ENCODE measurements at regions not wholly inside any gene's neighbourhood (a gene's known extent, or its start where the extent isn't known, plus 50 kb on each side); places are given as distances from the start of the nearest gene placed in this dataset.

DNA sequence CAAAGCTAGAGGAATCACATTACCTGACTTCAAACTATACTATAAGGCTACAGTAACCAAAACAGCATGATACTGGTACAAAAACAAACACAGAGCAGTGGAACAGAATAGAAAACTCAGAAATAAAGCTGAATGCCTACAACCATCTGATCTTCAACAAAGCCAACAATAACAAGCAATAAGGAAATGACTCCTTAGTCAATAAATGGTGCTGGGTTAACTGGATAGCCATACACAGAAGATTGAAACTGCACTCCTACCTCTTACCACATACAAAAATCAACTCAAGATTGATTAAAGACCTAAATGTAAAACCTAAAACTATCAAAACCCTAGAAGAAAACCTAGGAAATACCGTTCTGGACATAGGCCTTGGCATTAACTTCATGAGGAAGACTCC lies 182.6 kb upstream of the CNOT2 start:
- H3K4me3 ChIP-seq (ENCODE audit: low read depth, low read length): no peak overlapping the region
- TF ChIP-seq, protein P1, sequence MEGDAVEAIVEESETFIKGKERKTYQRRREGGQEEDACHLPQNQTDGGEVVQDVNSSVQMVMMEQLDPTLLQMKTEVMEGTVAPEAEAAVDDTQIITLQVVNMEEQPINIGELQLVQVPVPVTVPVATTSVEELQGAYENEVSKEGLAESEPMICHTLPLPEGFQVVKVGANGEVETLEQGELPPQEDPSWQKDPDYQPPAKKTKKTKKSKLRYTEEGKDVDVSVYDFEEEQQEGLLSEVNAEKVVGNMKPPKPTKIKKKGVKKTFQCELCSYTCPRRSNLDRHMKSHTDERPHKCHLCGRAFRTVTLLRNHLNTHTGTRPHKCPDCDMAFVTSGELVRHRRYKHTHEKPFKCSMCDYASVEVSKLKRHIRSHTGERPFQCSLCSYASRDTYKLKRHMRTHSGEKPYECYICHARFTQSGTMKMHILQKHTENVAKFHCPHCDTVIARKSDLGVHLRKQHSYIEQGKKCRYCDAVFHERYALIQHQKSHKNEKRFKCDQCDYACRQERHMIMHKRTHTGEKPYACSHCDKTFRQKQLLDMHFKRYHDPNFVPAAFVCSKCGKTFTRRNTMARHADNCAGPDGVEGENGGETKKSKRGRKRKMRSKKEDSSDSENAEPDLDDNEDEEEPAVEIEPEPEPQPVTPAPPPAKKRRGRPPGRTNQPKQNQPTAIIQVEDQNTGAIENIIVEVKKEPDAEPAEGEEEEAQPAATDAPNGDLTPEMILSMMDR (IDR thresholded peaks at IDR 0.05; ENCODE audit: insufficient read depth, low read length, missing control alignments): no peak
- DNase-seq (ENCODE audit: low read depth, low spot score): no peak
- ChIA-PET POLR2A (no interaction called here), CTCF (no interaction called here)

DNA sequence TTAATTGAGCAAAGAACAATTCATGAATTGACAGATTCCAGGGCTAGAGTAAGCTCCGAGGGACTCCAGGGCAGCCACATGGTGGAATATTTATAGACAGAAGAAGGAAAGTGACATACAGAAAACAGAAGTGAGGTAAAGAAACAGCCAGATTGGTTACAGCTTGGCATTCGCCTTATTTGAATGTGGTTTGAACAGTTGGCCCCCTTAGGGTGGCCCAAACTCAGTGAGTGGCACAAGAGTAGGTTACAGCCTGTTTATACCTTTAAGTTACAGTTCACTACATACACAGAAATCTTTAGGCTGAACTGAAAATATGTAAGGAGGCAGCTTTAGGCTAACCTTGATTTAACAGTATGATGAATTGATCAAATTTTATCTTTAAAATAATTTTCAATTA lies 174.5 kb upstream of the CNOT2 start:
- no peak overlapping the region for H3K4me3 ChIP-seq (ENCODE audit: low read depth, low read length)
- TF ChIP-seq, protein P1 (IDR thresholded peaks at IDR 0.05; ENCODE audit: insufficient read depth, low read length, missing control alignments): no peak
- ChIA-PET POLR2A (no interaction called here), CTCF (no interaction called here)
- DNase-seq (ENCODE audit: low read depth, low spot score): no peak

DNA sequence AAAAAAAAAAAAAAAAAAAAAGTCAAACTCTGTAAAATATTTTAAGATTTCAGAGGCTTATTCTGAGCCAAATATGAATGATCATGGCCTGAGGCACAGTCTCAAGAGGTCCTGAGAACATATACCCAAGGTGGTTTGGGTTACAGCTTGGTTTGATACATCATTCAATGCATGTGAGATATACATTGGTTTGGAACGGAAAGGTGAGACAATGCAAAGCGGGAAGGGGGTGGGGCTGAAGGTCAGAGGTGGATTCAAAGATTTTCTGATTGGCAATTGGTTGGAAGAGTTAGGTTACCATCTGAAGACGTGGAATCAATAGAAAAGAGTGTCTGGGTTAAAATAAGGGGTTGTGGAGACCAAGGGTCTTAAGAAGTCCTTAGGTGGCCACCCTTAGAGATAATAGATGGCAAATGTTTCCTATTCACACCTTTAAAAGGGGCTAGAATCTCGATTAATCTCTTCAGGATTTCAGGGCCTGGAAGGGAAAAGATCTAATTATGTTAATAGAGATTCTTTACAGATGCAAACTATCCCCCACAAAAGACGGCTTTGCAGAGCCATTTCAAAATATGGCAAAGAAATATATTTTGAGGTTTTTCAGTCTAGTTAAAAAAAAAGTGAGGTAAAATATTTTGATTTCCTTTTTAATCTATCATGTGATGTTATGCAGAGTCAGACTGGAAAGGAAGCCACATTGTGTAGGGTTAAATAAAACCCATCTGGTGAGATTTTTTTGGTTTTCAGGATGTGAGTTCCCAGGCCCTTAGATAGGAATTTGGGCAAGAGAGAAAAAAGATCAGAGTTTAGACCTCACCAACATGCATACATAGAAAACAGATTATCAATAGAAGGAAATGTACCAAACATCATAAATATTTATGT lies 173.8 kb upstream of the CNOT2 start:
- no peak for DNase-seq (ENCODE audit: low read depth, low spot score)
- TF ChIP-seq, protein P1 (IDR thresholded peaks at IDR 0.05; ENCODE audit: insufficient read depth, low read length, missing control alignments): no peak
- H3K4me3 ChIP-seq (ENCODE audit: low read depth, low read length): no peak overlapping the region
- CTCF ChIA-PET: no interaction called here
- POLR2A ChIA-PET: interaction anchor here (0.7 kb wide), 1 partner anchor 82 kb away, joined by 3 read pairs; no protein-coding TSS in a partner anchor

DNA sequence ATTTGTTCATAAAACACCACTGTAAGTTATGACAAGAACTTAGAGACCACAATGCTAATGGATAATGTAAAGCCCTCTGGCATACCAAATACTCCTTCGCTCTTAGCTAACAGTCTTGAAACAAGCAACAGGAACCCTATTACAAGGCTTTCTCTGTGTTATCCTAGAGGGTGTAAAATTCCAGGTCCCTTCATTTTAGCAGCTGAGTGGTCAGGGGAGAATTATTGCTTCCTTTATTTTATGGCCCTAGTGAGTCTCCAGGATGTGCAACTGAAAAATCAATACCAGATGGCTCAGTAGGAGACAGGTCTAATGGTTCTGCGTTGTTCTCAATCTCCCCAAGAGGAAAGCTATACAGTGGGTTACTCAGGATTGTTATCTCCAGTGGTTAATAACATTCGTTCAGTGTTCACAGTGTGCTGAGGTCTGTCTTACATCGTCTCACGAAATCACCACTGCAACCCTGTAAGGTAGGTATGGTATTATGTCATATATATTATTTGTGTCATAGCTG lies 172.7 kb upstream of the CNOT2 start:
- ChIA-PET POLR2A (interaction anchor here (0.7 kb wide), 1 partner anchor 83 kb away, joined by 3 read pairs; no protein-coding TSS in a partner anchor), CTCF (no interaction called here)
- H3K4me3 ChIP-seq (ENCODE audit: low read depth, low read length): no peak overlapping the region
- DNase-seq (ENCODE audit: low read depth, low spot score): no peak
- TF ChIP-seq, protein P1 (IDR thresholded peaks at IDR 0.05; ENCODE audit: insufficient read depth, low read length, missing control alignments): no peak

DNA sequence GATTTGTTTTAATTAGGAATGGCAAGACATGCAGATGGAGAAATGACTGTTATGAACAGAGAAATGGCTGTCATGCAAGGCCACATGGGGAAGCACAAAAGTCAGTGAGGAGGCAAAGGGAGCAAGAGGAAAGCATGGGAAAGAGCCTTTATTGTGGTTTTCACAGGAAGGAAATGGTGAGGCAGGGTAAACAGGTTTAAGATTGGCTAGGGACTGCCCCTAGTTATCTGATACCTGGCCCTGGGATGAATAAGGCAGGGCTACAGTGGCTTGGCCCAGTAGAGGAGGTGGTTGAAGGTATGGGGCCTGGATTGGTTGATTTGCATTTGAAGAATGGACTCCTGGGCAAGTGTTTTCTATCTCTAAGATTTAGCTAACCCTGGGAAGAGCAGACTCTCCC lies 168.7 kb upstream of the CNOT2 start:
- POLR2A ChIA-PET: no interaction called here
- DNase-seq (ENCODE audit: low read depth, low spot score): no peak
- TF ChIP-seq, protein P1 (IDR thresholded peaks at IDR 0.05; ENCODE audit: insufficient read depth, low read length, missing control alignments): no peak
- no peak overlapping the region for H3K4me3 ChIP-seq (ENCODE audit: low read depth, low read length)
- CTCF ChIA-PET: no interaction called here

DNA sequence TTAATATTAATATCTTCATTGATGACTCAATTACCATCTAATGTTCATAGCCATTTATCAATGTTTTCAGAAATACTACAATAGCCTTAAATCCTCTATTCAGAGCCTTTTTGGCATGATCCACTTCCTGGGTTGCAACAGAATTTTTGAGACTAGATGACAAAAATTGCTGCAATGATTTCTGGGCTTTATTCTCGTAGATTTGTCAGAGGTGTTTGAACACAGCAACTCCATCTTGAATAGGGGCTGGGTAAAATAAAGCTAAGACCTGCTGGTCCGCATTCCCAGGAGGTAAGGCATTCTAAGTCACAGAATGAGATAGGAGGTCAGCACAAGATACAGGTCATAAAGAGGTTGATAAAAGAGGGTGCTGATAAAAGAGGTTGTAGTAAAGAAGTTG lies 165.8 kb upstream of the CNOT2 start:
- TF ChIP-seq, protein P1 (IDR thresholded peaks at IDR 0.05; ENCODE audit: insufficient read depth, low read length, missing control alignments): no peak
- H3K4me3 ChIP-seq (ENCODE audit: low read depth, low read length): no peak overlapping the region
- CTCF ChIA-PET: no interaction called here
- DNase-seq (ENCODE audit: low read depth, low spot score): no peak
- POLR2A ChIA-PET: no interaction called here
